GM12891 (cell line): ENCODE measurements at regions not wholly inside any gene's neighbourhood (a gene's known extent, or its start where the extent isn't known, plus 50 kb on each side); places are given as distances from the start of the nearest gene placed in this dataset.

ENCODE experiments used
- POLR2A ChIP-seq: IDR thresholded peaks from 2 replicates; pipeline ENCODE4 v1.6.1; 2011; ENCODE audit warnings: low read depth, low read length, control low read depth
- POLR2AphosphoS5 ChIP-seq: IDR thresholded peaks from 2 replicates; pipeline ENCODE4 v1.6.1; 2011; ENCODE audit warnings: low read depth, low read length, control low read depth
- TAF1 ChIP-seq: IDR thresholded peaks from 2 replicates; pipeline ENCODE4 v1.6.1; 2011; ENCODE audit warnings: low read depth, low read length, control low read depth

DNA sequence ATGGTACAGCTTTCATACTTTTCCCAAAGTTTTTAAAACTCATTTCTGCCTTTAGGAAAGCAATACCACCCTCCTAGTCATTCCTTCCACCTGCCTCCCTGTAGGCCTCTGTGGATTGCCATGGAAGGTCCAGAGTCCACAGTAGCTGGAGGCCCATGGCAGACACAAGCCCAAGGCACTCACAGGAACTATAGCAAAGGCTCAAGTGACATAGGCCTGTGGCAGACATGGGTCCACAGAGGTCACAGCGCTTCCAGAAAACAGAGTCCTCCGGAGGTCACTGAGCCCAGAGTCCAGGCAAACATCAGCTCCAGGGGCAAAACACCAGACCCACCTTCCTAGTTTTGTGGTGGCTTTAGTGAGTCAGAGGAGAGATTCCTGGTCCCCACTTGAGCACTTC lies 147.6 kb upstream of the ATP6AP2 start:
- TF ChIP-seq POLR2A (no peak), TAF1 (no peak), POLR2AphosphoS5 (no peak)
